HPDE6-E6E7 (cell line): ENCODE measurements at regions not wholly inside any gene's neighbourhood (a gene's known extent, or its start where the extent isn't known, plus 50 kb on each side); places are given as distances from the start of the nearest gene placed in this dataset.

Experiments
- DNase-seq: peaks from one replicate; pipeline ENCODE4 v3.0.0; 2011; ENCODE audit warnings: missing footprints; ENCODE audit errors: extremely low spot score

- no peak for DNase-seq
These were observed 102.4 kb downstream of the EFNB2 start for GRCh38 chr13:106433066-106433465.

- DNase-seq, result peak; percentile 19
These were observed 102.8 kb downstream of the EFNB2 start for GRCh38 chr13:106432636-106433035.

DNA sequence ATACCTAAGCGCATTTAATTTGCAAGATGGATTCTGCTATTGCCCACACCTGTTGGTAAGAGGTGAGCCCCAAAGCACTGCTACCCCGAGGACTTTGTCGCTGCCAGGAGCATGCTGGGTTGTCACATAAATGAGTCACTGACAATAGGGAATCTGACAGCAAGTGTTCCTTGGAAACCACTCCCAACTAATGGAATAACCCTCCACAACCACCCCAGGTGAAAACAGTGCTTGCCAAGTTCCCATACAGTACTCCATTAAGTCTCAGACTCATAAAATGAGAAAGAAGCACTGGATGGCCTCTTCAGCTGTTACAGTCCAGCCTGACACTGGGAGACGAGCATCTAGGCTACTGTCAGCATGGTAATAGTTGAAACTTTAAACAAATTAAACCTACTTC is 108.6 kb downstream of the EFNB2 start:
- DNase-seq, result no peak

GRCh38 chr13:106425661-106426060 is 109.8 kb downstream of the EFNB2 start:
- no peak for DNase-seq

GRCh38 chr13:106424805-106425204 is 110.7 kb downstream of the EFNB2 start:
- DNase-seq, result no peak

GRCh38 chr13:106423530-106423929 is 111.9 kb downstream of the EFNB2 start:
- no peak for DNase-seq

GRCh38 chr13:106418556-106418955 is 116.9 kb downstream of the EFNB2 start:
- DNase-seq, result no peak

DNA sequence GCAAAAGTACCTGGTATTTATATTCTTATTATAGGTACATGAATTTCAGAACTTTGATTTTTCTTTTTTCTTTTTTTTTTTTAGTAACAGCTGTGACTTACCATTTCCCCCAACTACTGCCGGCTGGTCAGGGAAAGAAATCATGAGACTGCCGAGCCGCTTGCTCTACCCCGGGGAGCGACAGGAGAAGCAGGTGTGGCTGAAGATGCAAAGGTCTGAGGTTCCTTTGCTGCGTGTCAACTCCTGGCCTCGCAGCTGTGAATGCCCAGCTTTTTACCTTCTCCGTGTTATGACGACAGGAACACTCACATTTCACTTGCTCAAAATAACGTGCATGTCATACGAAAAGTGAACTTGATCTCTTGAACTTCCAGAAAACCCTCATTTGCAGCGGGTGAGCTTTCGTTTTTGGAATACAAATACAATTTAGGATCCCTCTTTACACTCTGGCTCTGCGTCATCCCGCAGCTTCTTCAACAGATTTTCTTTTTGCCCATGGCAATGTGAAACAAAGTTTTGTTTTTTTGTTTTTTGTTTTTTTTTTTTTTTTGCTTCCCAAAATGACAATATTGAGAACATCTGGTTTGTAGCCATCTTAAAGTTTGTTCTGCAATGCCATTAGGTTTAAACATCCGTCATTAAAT is 117.9 kb downstream of the EFNB2 start:
- no peak for DNase-seq

DNA sequence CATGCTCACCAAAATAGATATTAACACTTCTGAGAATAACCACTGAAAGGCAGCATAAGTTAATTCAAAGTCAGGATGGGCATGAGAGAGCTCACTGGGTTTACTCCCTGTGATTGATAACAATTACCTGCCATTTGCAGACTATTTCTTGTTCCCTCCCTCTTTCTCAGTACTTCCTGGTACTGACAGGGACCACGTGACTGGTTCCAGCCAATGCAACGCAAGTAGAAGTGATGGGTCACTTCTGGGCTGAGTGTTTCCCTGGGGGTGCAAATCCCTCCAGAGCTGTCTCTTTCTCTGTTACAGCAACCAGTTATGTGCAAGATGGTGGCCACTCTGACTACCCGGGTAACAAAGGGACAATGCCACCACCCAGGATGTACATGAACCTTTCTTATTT is 118.8 kb downstream of the EFNB2 start:
- DNase-seq, result no peak

- DNase-seq, result no peak
These were observed 119.5 kb downstream of the EFNB2 start for GRCh38 chr13:106415971-106416370.

GRCh38 chr13:106415442-106415841 is 120.0 kb downstream of the EFNB2 start:
- no peak for DNase-seq

- peak; percentile 5 for DNase-seq
These were observed 128.1 kb downstream of the EFNB2 start for GRCh38 chr13:106407338-106407737.

GRCh38 chr13:106405731-106406130 is 129.7 kb downstream of the EFNB2 start:
- no peak for DNase-seq

DNA sequence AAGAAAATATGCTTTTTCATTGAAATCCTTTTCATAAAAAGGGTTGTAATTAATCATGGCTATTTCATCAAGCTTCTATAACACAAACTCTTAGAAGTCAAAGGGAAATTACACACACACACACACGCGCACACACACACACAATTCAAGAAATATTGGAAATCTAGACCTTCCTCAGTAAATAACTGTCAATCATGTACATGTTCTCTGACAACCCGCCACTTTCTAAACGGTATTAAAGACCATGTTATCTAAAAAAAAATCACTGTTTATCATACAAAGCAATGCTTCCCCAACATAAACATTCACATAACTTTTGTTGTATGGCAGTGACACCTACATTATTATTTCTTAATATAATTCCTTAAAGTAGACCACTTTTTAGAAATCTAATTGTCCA is 132.2 kb downstream of the EFNB2 start:
- no peak for DNase-seq

DNA sequence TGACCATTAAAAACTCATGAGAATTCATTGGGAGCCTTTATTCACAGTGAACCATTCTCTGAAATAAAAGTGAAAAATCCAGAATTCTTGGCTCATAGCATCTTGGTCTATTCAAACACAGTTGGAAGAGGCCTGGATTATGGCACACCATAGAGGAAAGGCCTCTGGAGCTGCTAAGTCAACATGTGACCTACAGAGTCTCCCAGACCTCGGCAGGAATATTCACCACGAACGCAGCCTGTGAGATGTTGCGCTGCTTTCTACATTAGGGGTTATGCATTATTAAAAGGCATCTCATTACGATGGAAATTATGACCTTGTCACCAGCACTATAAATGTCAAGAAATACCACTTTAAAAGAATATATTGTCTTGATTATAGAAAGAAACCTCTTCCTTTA is 132.6 kb downstream of the EFNB2 start:
- DNase-seq, result no peak

DNA sequence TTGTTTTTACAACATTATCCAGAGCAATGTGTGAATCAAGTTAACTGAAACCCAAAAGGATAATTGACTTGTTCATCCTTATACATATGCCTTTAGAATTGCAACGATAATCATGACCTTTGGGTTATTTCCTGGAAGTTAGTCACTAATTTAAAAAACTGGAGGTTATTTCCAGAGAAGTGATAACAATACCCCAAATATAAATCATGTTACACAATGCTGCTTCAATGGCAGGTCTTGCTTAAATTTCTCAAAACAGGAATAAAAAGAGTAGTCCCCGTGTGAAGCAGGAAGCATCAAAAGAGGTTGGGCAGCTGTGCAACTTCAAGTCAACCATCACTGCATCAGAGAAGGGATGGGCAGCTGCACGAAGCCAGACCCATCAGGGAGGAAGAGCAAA is 134.4 kb downstream of the EFNB2 start:
- DNase-seq, result no peak

- no peak for DNase-seq
These were observed 135.2 kb downstream of the EFNB2 start for GRCh38 chr13:106400289-106400688.

- no peak for DNase-seq
These were observed 137.2 kb downstream of the EFNB2 start for GRCh38 chr13:106398289-106398688.

DNA sequence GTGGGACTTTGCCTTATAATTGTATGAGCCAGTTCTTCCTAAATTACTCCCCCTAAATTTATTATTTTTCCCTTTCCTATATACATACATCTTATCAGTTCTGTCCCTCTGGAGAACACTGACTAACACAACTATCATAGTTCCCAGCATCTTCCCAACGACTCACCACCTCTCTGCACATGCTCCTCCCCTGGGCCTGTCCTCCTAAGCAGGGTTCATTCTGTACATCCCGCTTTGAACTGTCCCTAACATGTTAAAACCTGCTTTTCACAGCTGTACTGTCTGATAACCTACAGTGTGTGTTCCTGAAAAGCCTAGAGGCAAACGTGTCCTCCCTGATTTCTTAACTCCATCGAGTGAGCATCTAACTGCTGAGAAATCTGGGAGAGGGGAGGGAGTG is 141.7 kb downstream of the EFNB2 start:
- peak; percentile 85 for DNase-seq

DNA sequence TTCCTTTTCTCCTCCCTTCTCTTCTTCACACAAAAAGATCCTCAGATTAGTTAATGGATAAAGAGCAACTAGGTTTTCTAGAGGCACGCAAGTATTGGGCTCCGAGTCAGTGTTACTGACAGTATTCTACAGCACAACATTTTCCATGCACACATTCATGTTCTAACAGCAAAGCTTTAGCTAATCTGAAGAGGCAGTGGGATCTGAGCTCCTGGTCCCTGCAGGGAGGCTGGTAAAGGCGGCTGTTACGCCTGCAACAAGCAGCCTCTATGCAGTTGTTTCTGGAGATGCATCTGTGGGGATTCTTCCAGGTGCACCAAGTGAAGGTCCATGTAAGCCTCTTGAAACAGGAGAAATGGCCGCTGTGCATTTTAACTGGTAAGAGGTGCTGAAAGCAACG is 143.8 kb downstream of the EFNB2 start:
- no peak for DNase-seq

DNA sequence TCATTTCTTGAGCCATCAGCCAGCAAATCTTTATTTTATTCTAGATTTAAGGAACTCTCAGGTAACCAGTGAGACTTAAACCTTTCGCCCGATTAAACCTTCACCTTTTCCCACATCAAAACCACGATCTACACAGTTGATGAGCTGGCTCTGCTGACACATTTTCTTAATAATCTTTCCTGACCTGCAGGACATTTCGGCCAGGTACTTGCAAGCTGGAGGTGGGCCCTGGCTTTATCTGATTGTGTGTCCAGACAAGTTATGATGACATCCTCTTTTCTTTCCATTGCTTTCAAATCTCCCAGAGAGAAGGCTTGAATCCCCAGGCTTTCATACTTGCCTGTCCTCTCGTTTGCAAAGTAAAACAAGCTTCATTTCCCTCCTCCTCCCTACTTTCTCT is 144.2 kb downstream of the EFNB2 start:
- no peak for DNase-seq

GRCh38 chr13:106390367-106390766 is 145.1 kb downstream of the EFNB2 start:
- no peak for DNase-seq

DNA sequence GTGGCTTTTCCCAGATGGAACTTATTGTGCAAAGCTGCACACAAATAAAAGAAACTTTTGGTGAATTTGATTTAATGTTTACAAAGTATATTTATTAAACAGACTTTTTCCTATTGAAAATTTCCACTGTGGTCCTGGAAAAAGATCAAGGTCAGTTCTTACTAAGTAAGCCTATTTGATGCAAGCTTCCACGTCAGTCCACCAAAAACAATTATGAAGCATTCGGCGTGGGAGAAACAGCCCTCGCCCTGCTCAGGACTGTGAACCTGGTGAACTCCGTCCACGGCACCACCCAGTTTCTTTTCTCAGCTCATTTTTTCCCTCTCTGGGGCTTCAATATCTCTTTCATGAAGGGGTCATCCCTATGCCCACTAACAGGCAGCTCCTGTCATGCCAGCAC is 149.8 kb downstream of the EFNB2 start:
- DNase-seq, result no peak

- DNase-seq, result no peak
These were observed 150.9 kb downstream of the EFNB2 start for GRCh38 chr13:106384516-106384915.
